ENCODE measurements at regions not wholly inside any gene's neighbourhood (a gene's known extent, or its start where the extent isn't known, plus 50 kb on each side); places are given as distances from the start of the nearest gene placed in this dataset.

- TF ChIP-seq CHD7 (IDR thresholded peaks at IDR 0.05; ENCODE audit: insufficient replicate concordance, low read length), result no peak
- no peak for TF ChIP-seq KDM4A (IDR thresholded peaks at IDR 0.05; ENCODE audit: low read depth, low read length, severe bottlenecking)
- no peak for TF ChIP-seq RNF2 (IDR thresholded peaks at IDR 0.05; ENCODE audit: borderline replicate concordance, low read depth, low read length, missing control alignments, poor library complexity, severe bottlenecking)
- no peak for TF ChIP-seq SP2 (IDR thresholded peaks at IDR 0.05; ENCODE audit: low read length)
- no peak for TF ChIP-seq TEAD4 (IDR thresholded peaks at IDR 0.05; ENCODE audit: low read depth, low read length)
- no peak for TF ChIP-seq FOSL1 (IDR thresholded peaks at IDR 0.05; ENCODE audit: insufficient read depth, low read depth, low read length)
- no peak for TF ChIP-seq ATF2 (IDR thresholded peaks at IDR 0.05; ENCODE audit: low read length)
- no peak for TF ChIP-seq ZNF274 (IDR thresholded peaks at IDR 0.05; ENCODE audit: borderline replicate concordance, extremely low read depth, low read length)
- no peak for TF ChIP-seq CHD1 (IDR thresholded peaks at IDR 0.05; ENCODE audit: low read depth, low read length)
- TF ChIP-seq KDM1A (IDR thresholded peaks at IDR 0.05; ENCODE audit: borderline replicate concordance, low read length), result no peak
Observed at GRCh38 chr5:51843893-51844292, 460.6 kb downstream of the ISL1 start (continued).
